Adrenal gland (tissue), 9 donors: ENCODE measurements at regions not wholly inside any gene's neighbourhood (a gene's known extent, or its start where the extent isn't known, plus 50 kb on each side); places are given as distances from the start of the nearest gene placed in this dataset.

Experiments
- DNase-seq, 7 donors: peaks; one replicate each; pipeline ENCODE4 v3.0.0-alpha.2; 2019 to 2020
- H3K27ac ChIP-seq, 5 donors: fragments of 200-600 bp; sonication (generic) in 4 of 5; 1 replicate in 3 of 5; 2 replicates in 2 of 5; pipeline versions ENCODE4 v1.5.1 to v1.8.0; 2016 to 2020; ENCODE audit warnings: mild to moderate bottlenecking in 1 of 5
- H3K27me3 ChIP-seq: fragments of 200-600 bp; 2 replicates; pipeline ENCODE4 v1.8.0; 2021
- H3K36me3 ChIP-seq, 2 donors: fragments of 200-600 bp; replicated peaks in 1 of 2; 1 replicate in 1 of 2; 2 replicates in 1 of 2; pipeline versions ENCODE4 v1.5.1 to v1.8.0; 2018 to 2022
- H3K4me1 ChIP-seq, 2 donors: fragments of 200-600 bp; replicated peaks in 1 of 2; 1 replicate in 1 of 2; 2 replicates in 1 of 2; pipeline versions ENCODE4 v1.5.1 to v1.8.0; 2018 to 2021
- H3K4me3 ChIP-seq, 4 donors: fragments of 200-600 bp; sonication (generic) in 3 of 4; one replicate each; pipeline ENCODE4 v1.5.1; 2016 to 2018
- H3K9me3 ChIP-seq, 3 donors: fragments of 200-600 bp; sonication (generic) in 1 of 3; replicated peaks in 1 of 3; 1 replicate in 2 of 3; 2 replicates in 1 of 3; pipeline versions ENCODE4 v1.5.1 to v1.8.0; 2016 to 2021
- CTCF ChIP-seq, 6 experiments: fragments of 450-650 bp in 4 of 6; fragments of 200-600 bp in 2 of 6; sonication (generic) in 1 of 6; IDR thresholded peaks; 1 replicate in 5 of 6; 2 replicates in 1 of 6; pipeline versions ENCODE4 v1.5.1 to v1.8.0; 2016 to 2021; ENCODE audit warnings: antibody characterized with exemption in 6 of 6, mild to moderate bottlenecking in 2 of 6, moderate library complexity in 1 of 6
- POLR2A ChIP-seq, 2 donors: fragments of 450-650 bp; IDR thresholded peaks; one replicate each; pipeline ENCODE4 v1.6.1; 2017; ENCODE audit warnings: antibody characterized with exemption in 2 of 2, mild to moderate bottlenecking in 2 of 2, moderate library complexity in 1 of 2
- WGBS, 4 donors: extraction: QIAGEN DNeasy Blood & Tissue Kit in 2 of 4; methylation state at CpG; one replicate each; pipeline versions ENCODE4 v1.1.5 to v1.1.7; 2013 to 2017; 5-methylcytosine and 5-hydroxymethylcytosine counted together
- intact Hi-C, 2 donors: fragments of 100-400 bp; cut with DNase I; formaldehyde crosslinking; loops; one replicate each; pipeline versions ENCODE4 v1.14.1 to v1.15.0; 2022 to 2023
- donor health status: healthy with polysubstance abuse.
- donor health status: Bipolar disorder and iron deficiency.
- donor health status: DM: yes; HTN: yes; CAD: no.
- donor health status: DM: no; HTN: no; CAD: no.
- donor health status: DM: no; HTN: no; CAD: no.

- Histone ChIP-seq H3K27ac (no peak overlapping the region), H3K4me3 (no peak overlapping the region), H3K36me3 (no peaks in the 10 kb centered on the region), H3K9me3 (no peaks in the 10 kb centered on the region), H3K4me1 (peaks cover 10 to 15% of the 10 kb centered on the region in 2 donors), H3K27me3 (no peaks in the 10 kb centered on the region)
- TF ChIP-seq POLR2A (IDR thresholded peaks at IDR 0.05) (no peak), CTCF (IDR thresholded peaks at IDR 0.05) (no peak)
- intact Hi-C loops = no loop called here
- DNase-seq = no peak
- 81 to 91% (median 89%) methylated on average over 6 to 9 of the region's 9 CpGs for WGBS, 4 donors
These were observed 112.1 kb upstream of the DDIT4L start for GRCh38 chr4:100302061-100303026.

- 20 to 38% (median 25%) methylated on average over 2 of the region's 2 CpGs for WGBS, 4 donors
- TF ChIP-seq CTCF (IDR thresholded peaks at IDR 0.05) (no peak), POLR2A (IDR thresholded peaks at IDR 0.05) (no peak)
- DNase-seq = peak; percentile 21 to 53 (median 49)
- Histone ChIP-seq H3K4me3 (no peak overlapping the region), H3K27me3 (no peaks in the 10 kb centered on the region), H3K4me1 (peaks cover 10 to 15% of the 10 kb centered on the region in 2 donors), H3K9me3 (no peaks in the 10 kb centered on the region), H3K27ac (peak overlapping the region in 4 of 5 donors; percentile 34 to 69 (median 56)), H3K36me3 (no peaks in the 10 kb centered on the region)
- intact Hi-C loops = no loop called here
These were observed 109.0 kb upstream of the DDIT4L start for GRCh38 chr4:100299046-100299840.

DNA sequence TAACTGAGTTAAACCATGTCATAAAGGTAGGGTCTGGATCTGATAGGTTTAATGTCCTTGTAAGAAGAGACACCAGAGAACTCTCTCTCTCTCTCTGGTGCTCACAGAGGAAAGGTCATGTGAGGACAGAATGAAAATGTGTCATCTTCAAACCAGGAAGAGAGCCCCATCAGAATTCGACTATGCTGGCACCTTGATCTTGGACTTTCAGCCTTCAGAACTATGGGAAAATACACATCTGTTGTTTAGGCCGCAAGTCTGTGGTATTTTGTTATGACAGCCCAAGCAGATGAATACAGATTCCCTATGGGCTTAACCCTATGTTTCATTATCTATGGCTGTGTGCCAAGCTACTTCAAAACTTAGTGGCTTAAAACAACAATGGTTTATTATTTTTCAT, 105.5 kb upstream of the DDIT4L start:
- H3K27me3 ChIP-seq = no peaks in the 10 kb centered on the region
- DNase-seq = no peak
- no peaks in the 10 kb centered on the region for H3K9me3 ChIP-seq
- WGBS, 4 donors = 44 to 56% (median 47%) methylated on average over 2 of the region's 2 CpGs
- intact Hi-C loops = no loop called here
- H3K4me3 ChIP-seq = no peak overlapping the region
- H3K36me3 ChIP-seq = no peaks in the 10 kb centered on the region
- peaks cover 10 to 19% of the 10 kb centered on the region in 2 donors for H3K4me1 ChIP-seq
- TF ChIP-seq POLR2A (IDR thresholded peaks at IDR 0.05) (no peak), CTCF (IDR thresholded peaks at IDR 0.05) (no peak)
- H3K27ac ChIP-seq = no peak overlapping the region

DNA sequence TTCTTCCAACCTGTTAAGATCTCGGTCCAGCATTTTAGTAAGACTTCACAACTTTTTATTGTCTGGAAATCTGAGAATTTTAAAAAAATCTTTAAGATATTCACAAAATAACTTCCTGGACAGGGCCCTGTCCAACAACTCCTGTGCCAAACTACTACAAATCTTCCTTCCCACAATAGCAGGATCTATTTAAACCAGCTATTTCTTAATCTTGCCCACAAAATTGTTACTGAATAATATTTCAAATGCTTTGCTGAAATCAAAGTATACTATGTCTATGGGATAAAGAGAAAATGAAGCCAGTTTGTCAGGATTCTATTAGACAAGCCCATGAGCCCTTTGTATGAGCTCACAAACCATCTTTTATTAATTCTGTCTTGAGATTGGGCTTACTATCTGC, 104.1 kb upstream of the DDIT4L start:
- Histone ChIP-seq H3K27ac (no peak overlapping the region), H3K27me3 (no peaks in the 10 kb centered on the region), H3K9me3 (no peaks in the 10 kb centered on the region), H3K36me3 (no peaks in the 10 kb centered on the region), H3K4me1 (peaks cover 6 to 16% of the 10 kb centered on the region in 2 donors), H3K4me3 (no peak overlapping the region)
- intact Hi-C loops = no loop called here
- 79 to 90% (median 86%) methylated on average over 1 of the region's 1 CpG for WGBS, 4 donors
- TF ChIP-seq POLR2A (IDR thresholded peaks at IDR 0.05) (no peak), CTCF (IDR thresholded peaks at IDR 0.05) (no peak)
- no peak for DNase-seq
